MM.1S (cell line): ENCODE measurements at regions not wholly inside any gene's neighbourhood (a gene's known extent, or its start where the extent isn't known, plus 50 kb on each side); places are given as distances from the start of the nearest gene placed in this dataset.

Experiments
- EZH2 ChIP-seq: fragments of 300-600 bp; sonication (generic); optimal IDR thresholded peaks from 2 replicates; pipeline ENCODE3; 2017; ENCODE audit warnings: low read depth, mild to moderate bottlenecking, antibody characterized with exemption, low read length, mixed read lengths
- EZH2phosphoT487 ChIP-seq: fragments of 300-600 bp; sonication (generic); IDR thresholded peaks from 2 replicates; pipeline ENCODE4 v1.6.1; 2018; ENCODE audit warnings: antibody characterized with exemption, low read length
- TF ChIP-seq, protein P1 (sequence below): fragments of 300-600 bp; sonication (generic); IDR thresholded peaks from 2 replicates; pipeline ENCODE4 v1.5.1; 2016; ENCODE audit warnings: antibody characterized with exemption, low read length, mixed read lengths

DNA sequence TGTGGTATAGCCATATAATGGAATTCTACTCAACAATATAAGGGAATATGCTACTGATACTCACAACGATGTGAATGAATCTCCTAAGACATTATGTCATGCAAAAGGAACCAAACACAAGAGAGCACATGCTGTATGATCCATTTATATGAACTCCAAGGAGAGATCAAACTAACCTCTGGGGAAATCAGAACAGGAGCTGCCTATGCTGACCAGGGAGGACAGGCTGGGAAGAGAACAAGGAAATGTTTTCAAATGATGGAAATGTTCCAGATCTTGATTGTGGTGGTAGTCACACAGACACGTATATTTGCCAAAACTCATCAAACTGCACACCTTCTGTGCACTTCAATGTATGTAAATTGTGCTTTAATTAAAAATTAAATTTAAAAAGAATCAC lies 175.3 kb downstream of the BCOR start:
- TF ChIP-seq, protein P1, sequence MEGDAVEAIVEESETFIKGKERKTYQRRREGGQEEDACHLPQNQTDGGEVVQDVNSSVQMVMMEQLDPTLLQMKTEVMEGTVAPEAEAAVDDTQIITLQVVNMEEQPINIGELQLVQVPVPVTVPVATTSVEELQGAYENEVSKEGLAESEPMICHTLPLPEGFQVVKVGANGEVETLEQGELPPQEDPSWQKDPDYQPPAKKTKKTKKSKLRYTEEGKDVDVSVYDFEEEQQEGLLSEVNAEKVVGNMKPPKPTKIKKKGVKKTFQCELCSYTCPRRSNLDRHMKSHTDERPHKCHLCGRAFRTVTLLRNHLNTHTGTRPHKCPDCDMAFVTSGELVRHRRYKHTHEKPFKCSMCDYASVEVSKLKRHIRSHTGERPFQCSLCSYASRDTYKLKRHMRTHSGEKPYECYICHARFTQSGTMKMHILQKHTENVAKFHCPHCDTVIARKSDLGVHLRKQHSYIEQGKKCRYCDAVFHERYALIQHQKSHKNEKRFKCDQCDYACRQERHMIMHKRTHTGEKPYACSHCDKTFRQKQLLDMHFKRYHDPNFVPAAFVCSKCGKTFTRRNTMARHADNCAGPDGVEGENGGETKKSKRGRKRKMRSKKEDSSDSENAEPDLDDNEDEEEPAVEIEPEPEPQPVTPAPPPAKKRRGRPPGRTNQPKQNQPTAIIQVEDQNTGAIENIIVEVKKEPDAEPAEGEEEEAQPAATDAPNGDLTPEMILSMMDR, result no peak
- no peak for TF ChIP-seq EZH2
- no peak for TF ChIP-seq EZH2phosphoT487
